ENCODE measurements at regions not wholly inside any gene's neighbourhood (a gene's known extent, or its start where the extent isn't known, plus 50 kb on each side); places are given as distances from the start of the nearest gene placed in this dataset.

DNA sequence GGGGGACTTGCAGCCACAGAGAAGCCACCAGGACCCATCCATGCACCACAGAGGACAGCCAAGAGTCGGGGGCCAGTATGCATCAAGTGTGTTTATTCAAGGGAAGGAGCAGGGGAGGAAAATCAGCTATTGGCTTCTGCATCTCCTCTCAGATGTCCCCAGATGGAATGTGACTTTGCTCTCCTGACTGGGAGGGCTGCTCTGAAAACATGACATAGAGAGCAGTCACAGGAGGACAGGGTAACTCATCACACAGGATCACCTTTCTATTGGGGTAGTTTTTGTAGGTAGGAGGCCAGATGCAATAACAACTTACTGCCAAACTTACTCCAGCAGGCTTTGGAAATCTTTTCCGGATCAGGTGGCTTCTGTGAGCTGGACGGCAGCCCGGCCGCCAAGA, 121.0 kb upstream of the OPCML start:
- H3K4ac ChIP-seq (ENCODE audit: low read depth, low read length), result no peak overlapping the region
- H3K79me1 ChIP-seq (ENCODE audit: low read depth in 1 of 2, low read length in 2 of 2), result no peaks in the 10 kb centered on the region
- H4K8ac ChIP-seq (ENCODE audit: low read depth in 2 of 2, low read length in 2 of 2), result no peak overlapping the region
- BruUV-seq (replicated peaks), result no TSS peak
- no peak overlapping the region for H4K91ac ChIP-seq (ENCODE audit: insufficient read depth, low read depth, low read length)
- no peak overlapping the region for H2BK120ac ChIP-seq (ENCODE audit: low read depth, low read length)
- H4K20me1 ChIP-seq (ENCODE audit: insufficient read depth, low read length), result no peaks in the 10 kb centered on the region
- no peak overlapping the region for H3K4me2 ChIP-seq (ENCODE audit: low read depth, low read length)
- 20% methylated on average over 3 of the region's 5 CpGs; no CpG with 5 or more reads in 1 of the 2 experiments for WGBS, 2 experiments (ENCODE audit: extremely low coverage in 2 of 2, insufficient read length in 1 of 2)
- ChIA-PET CTCF (no interaction called here), POLR2A (ENCODE audit: unreplicated experiment) (no interaction called here)
- peaks cover 47% of the 10 kb centered on the region for H3K9me3 ChIP-seq (ENCODE audit: control insufficient read depth, insufficient read depth, low read length)
- no peak overlapping the region for H2AK9ac ChIP-seq (replicated peaks; ENCODE audit: low read depth, low read length, poor library complexity)
- dilution Hi-C loops (cut with HindIII; ENCODE audit: low sequenced_read_pairs, unreplicated experiment) (no loop called here), intact Hi-C loops (cut with micrococcal nuclease) (no loop called here), in situ Hi-C loops (cut with MboI; ENCODE audit: low sequenced_read_pairs) (no loop called here)
- H3K36me3 ChIP-seq (ENCODE audit: control insufficient read depth, insufficient read depth, low read length), result no peaks in the 10 kb centered on the region
- no peak overlapping the region for H3K23ac ChIP-seq (ENCODE audit: low read depth, low read length)
- no peak overlapping the region for H3K27ac ChIP-seq (ENCODE audit: insufficient read depth, low read length)
- H4K5ac ChIP-seq (ENCODE audit: low read depth, low read length), result no peak overlapping the region
- no peak for TF ChIP-seq FOS (IDR thresholded peaks at IDR 0.05; ENCODE audit: low read depth, low read length)
- no peak for TF ChIP-seq POLR2A (IDR thresholded peaks at IDR 0.05; ENCODE audit: low read depth, low read length)
- TF ChIP-seq MXI1 (IDR thresholded peaks at IDR 0.05; ENCODE audit: borderline replicate concordance, low read depth, low read length), result no peak
- H3K27me3 ChIP-seq (ENCODE audit: control insufficient read depth, insufficient read depth, low read length), result no peaks in the 10 kb centered on the region
- H3K9ac ChIP-seq (ENCODE audit: low read depth, low read length), result no peak overlapping the region
- DNase-seq (no peak), ATAC-seq (ENCODE audit: low read depth) (no peak)
- H3K18ac ChIP-seq (ENCODE audit: low read depth, low read length), result no peak overlapping the region
- no peak overlapping the region for H2BK20ac ChIP-seq (ENCODE audit: low read depth, low read length)
- H2BK15ac ChIP-seq (ENCODE audit: low read depth, low read length), result no peak overlapping the region
- no peak overlapping the region for H3K14ac ChIP-seq (replicated peaks; ENCODE audit: low read depth, low read length)
- H3K4me3 ChIP-seq (ENCODE audit: insufficient read depth, low read depth, low read length), result no peak overlapping the region
- no peak overlapping the region for H2AFZ ChIP-seq (replicated peaks; ENCODE audit: low read length, poor library complexity)
- no peaks in the 10 kb centered on the region for H3K9me1 ChIP-seq (ENCODE audit: insufficient read depth, low read length)
- no peak overlapping the region for H2AK5ac ChIP-seq (ENCODE audit: low read depth, low read length)
- no peaks in the 10 kb centered on the region for H3K4me1 ChIP-seq (ENCODE audit: control insufficient read depth, insufficient read depth, low read length)
- no peak overlapping the region for H2BK5ac ChIP-seq (ENCODE audit: low read depth, low read length, poor library complexity, severe bottlenecking)
- no peak overlapping the region for H3K56ac ChIP-seq (ENCODE audit: extremely low read depth, insufficient read depth, low read length)
